ENCODE measurements at regions not wholly inside any gene's neighbourhood (a gene's known extent, or its start where the extent isn't known, plus 50 kb on each side); places are given as distances from the start of the nearest gene placed in this dataset.

DNA sequence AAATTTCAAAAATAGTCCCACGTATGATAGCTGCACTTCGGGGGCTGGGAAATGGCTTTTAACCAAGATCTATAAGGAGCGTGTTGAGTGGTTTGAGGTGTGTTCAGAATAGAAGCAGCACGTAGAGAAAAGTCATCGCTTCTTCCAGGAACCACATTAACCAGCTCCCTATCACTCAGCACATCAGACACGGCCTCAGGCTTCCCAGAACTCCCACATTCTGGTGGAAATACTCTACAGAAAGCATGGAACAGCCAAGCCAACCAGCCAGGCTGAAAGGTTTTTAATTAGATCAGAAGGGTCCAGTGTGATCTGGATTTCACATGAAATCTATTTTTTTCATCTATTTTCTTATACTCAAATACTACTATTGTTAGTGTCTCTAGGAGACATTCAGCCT lies 231.5 kb upstream of the NRP1 start:
- no peak for DNase-seq (ENCODE audit: low read depth, low spot score)
- Histone ChIP-seq H2AFZ (ENCODE audit: control insufficient read depth, low read length) (no peak overlapping the region), H3K4me2 (ENCODE audit: control insufficient read depth, extremely low read depth, insufficient read depth, low read depth, low read length) (no peak overlapping the region)

DNA sequence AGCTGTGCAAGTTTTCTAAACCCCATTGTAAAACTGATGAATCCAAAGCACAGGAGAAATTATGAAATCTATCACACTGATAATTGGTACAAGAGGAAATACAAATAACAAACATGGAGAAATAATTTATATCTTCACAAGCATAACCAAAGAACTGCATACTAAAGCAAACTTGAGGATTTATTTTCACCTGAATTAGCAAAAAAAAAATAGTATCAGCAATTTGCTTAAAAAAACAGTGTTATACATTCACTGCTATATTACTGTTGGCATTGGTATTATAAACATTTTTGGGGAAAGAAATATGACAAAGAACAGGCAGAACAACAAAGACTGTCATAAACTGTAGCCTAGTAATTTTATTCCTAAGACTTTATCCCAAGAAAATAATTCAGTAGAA lies 230.8 kb upstream of the NRP1 start:
- no peaks in the 10 kb centered on the region for H3K79me2 ChIP-seq (ENCODE audit: control insufficient read depth, insufficient read depth, low read length)
- H3K9me1 ChIP-seq (ENCODE audit: control insufficient read depth, extremely low read depth, insufficient read depth, low read length) = no peaks in the 10 kb centered on the region
- H3K27me3 ChIP-seq (ENCODE audit: control insufficient read depth, extremely low read depth, insufficient read depth, low read length) = no peaks in the 10 kb centered on the region
- H3K9me3 ChIP-seq (ENCODE audit: control insufficient read depth, low read depth, low read length) = no peaks in the 10 kb centered on the region
- H3K27ac ChIP-seq (ENCODE audit: control insufficient read depth, insufficient read depth, low read length) = no peak overlapping the region
- FAIRE-seq (no peak), DNase-seq (ENCODE audit: low read depth, low spot score) (no peak)
- dilution Hi-C loops (cut with MboI; ENCODE audit: extremely low pct_ligation_motif_present, low sequenced_read_pairs) = no loop called here
- H3K4me2 ChIP-seq (ENCODE audit: control insufficient read depth, extremely low read depth, insufficient read depth, low read depth, low read length) = no peak overlapping the region
- no peaks in the 10 kb centered on the region for H3K4me1 ChIP-seq (ENCODE audit: control insufficient read depth, extremely low read depth, insufficient read depth, low read length)
- no peak overlapping the region for H2AFZ ChIP-seq (ENCODE audit: control insufficient read depth, low read length)
- TF ChIP-seq EZH2 (IDR thresholded peaks at IDR 0.05; ENCODE audit: low read length) = no peak
- TF ChIP-seq, protein P1, sequence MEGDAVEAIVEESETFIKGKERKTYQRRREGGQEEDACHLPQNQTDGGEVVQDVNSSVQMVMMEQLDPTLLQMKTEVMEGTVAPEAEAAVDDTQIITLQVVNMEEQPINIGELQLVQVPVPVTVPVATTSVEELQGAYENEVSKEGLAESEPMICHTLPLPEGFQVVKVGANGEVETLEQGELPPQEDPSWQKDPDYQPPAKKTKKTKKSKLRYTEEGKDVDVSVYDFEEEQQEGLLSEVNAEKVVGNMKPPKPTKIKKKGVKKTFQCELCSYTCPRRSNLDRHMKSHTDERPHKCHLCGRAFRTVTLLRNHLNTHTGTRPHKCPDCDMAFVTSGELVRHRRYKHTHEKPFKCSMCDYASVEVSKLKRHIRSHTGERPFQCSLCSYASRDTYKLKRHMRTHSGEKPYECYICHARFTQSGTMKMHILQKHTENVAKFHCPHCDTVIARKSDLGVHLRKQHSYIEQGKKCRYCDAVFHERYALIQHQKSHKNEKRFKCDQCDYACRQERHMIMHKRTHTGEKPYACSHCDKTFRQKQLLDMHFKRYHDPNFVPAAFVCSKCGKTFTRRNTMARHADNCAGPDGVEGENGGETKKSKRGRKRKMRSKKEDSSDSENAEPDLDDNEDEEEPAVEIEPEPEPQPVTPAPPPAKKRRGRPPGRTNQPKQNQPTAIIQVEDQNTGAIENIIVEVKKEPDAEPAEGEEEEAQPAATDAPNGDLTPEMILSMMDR (optimal IDR thresholded peaks at IDR 0.05 in 1 of 3, IDR thresholded peaks at IDR 0.05 in 1 of 3, conservative IDR thresholded peaks at IDR 0.05 in 1 of 3; ENCODE audit: extremely low read depth in 1 of 3, insufficient read depth in 2 of 3, low read length in 3 of 3) = no peak
- H3K9ac ChIP-seq (ENCODE audit: control insufficient read depth, extremely low read depth, insufficient read depth, low read length) = no peak overlapping the region
- H4K20me1 ChIP-seq (ENCODE audit: control insufficient read depth, extremely low read depth, insufficient read depth, low read length) = no peaks in the 10 kb centered on the region
- H3K4me3 ChIP-seq (ENCODE audit: control insufficient read depth in 2 of 3, extremely low read depth in 1 of 3, insufficient read depth in 2 of 3, low read depth in 1 of 3, low read length in 3 of 3) = no peak overlapping the region
- H3K36me3 ChIP-seq (ENCODE audit: control insufficient read depth in 2 of 2, extremely low read depth in 1 of 2, insufficient read depth in 2 of 2, low read length in 2 of 2) = no peaks in the 10 kb centered on the region

More for the DNA sequence above, 231.5 kb upstream of the NRP1 start:
- peak; percentile 74 for FAIRE-seq
- no peak overlapping the region for H3K27ac ChIP-seq (ENCODE audit: control insufficient read depth, insufficient read depth, low read length)
- H3K9me3 ChIP-seq (ENCODE audit: control insufficient read depth, low read depth, low read length) = no peaks in the 10 kb centered on the region
- H3K36me3 ChIP-seq (ENCODE audit: control insufficient read depth in 2 of 2, extremely low read depth in 1 of 2, insufficient read depth in 2 of 2, low read length in 2 of 2) = no peaks in the 10 kb centered on the region
- H3K79me2 ChIP-seq (ENCODE audit: control insufficient read depth, insufficient read depth, low read length) = no peaks in the 10 kb centered on the region
- H3K4me1 ChIP-seq (ENCODE audit: control insufficient read depth, extremely low read depth, insufficient read depth, low read length) = no peaks in the 10 kb centered on the region
- no peaks in the 10 kb centered on the region for H3K27me3 ChIP-seq (ENCODE audit: control insufficient read depth, extremely low read depth, insufficient read depth, low read length)
- no peak overlapping the region for H3K9ac ChIP-seq (ENCODE audit: control insufficient read depth, extremely low read depth, insufficient read depth, low read length)
- no peaks in the 10 kb centered on the region for H4K20me1 ChIP-seq (ENCODE audit: control insufficient read depth, extremely low read depth, insufficient read depth, low read length)
- H3K9me1 ChIP-seq (ENCODE audit: control insufficient read depth, extremely low read depth, insufficient read depth, low read length) = no peaks in the 10 kb centered on the region
- dilution Hi-C loops (cut with MboI; ENCODE audit: extremely low pct_ligation_motif_present, low sequenced_read_pairs) = no loop called here
- TF ChIP-seq, protein P1 (optimal IDR thresholded peaks at IDR 0.05 in 1 of 3, IDR thresholded peaks at IDR 0.05 in 1 of 3, conservative IDR thresholded peaks at IDR 0.05 in 1 of 3; ENCODE audit: extremely low read depth in 1 of 3, insufficient read depth in 2 of 3, low read length in 3 of 3) = no peak
- no peak for TF ChIP-seq EZH2 (IDR thresholded peaks at IDR 0.05; ENCODE audit: low read length)
- no peak overlapping the region for H3K4me3 ChIP-seq (ENCODE audit: control insufficient read depth in 2 of 3, extremely low read depth in 1 of 3, insufficient read depth in 2 of 3, low read depth in 1 of 3, low read length in 3 of 3)

All from keratinocyte (primary cell).